ENCODE measurements at regions not wholly inside any gene's neighbourhood (a gene's known extent, or its start where the extent isn't known, plus 50 kb on each side); places are given as distances from the start of the nearest gene placed in this dataset.
A peak's percentile ranks its signal among the peaks of the same experiment; 100 is the strongest.
"Not testable (repeated sequence)": the region's sequence is repeated elsewhere in the genome, so short reads cannot be mapped to it uniquely, and the experiment has no call there.

DNA sequence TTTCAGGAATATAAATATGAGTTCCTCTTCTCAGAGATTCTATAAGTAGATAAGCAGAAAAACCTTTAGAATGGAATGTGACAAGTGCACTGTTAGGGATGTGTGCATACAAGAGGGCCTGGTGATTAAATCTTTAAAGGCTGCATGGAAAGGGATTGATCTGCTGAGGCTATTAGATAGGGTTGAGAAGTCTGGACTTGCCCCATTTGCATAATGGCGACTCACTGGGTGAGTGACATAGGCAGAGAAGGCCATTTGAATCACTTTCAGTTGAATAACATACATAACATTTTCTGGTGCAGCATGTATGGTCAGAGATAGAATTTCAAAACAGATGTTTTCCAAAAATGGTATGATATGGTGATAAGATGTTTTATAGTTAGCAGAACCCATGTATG is 156.9 kb downstream of the ZNF621 start:
- Histone ChIP-seq H3K27ac (no peak overlapping the region), H3K9me3 (no peaks in the 10 kb centered on the region), H3K36me3 (no peaks in the 10 kb centered on the region), H3K27me3 (no peaks in the 10 kb centered on the region), H3K4me3 (no peak overlapping the region), H3K4me1 (no peaks in the 10 kb centered on the region)
- intact Hi-C loops (cut with DNase I): no loop called here
- TF ChIP-seq POLR2A (IDR thresholded peaks at IDR 0.05) (no peak), POLR2AphosphoS5 (IDR thresholded peaks at IDR 0.05; ENCODE audit: insufficient read depth in 1 of 2, low read depth in 1 of 2) (no peak), CTCF (IDR thresholded peaks at IDR 0.05) (no peak)
- DNase-seq (ENCODE audit: extremely low spot score in 2 of 2): no peak

- intact Hi-C loops (cut with DNase I): no loop called here
- Histone ChIP-seq H3K4me3 (no peak overlapping the region), H3K27me3 (no peaks in the 10 kb centered on the region)
These were observed 165.1 kb downstream of the ZNF621 start for GRCh38 chr3:40689837-40690236.

GRCh38 chr3:40690749-40691451 is 166.1 kb downstream of the ZNF621 start:
- no peak for TF ChIP-seq POLR2A (IDR thresholded peaks at IDR 0.05)
- peak; percentile 12 to 19 for TF ChIP-seq POLR2AphosphoS5 (IDR thresholded peaks at IDR 0.05; ENCODE audit: insufficient read depth in 1 of 2, low read depth in 1 of 2)
- intact Hi-C loops (cut with DNase I): no loop called here
- peak overlapping the region; percentile 48 for H3K27ac ChIP-seq

More at GRCh38 chr3:40689837-40690236, 165.1 kb downstream of the ZNF621 start:
- Histone ChIP-seq H3K36me3 (no peaks in the 10 kb centered on the region), H3K4me1 (peaks cover 19% of the 10 kb centered on the region), H3K27ac (no peak overlapping the region), H3K9me3 (no peaks in the 10 kb centered on the region)
- DNase-seq (ENCODE audit: extremely low spot score in 2 of 2): no peak
- TF ChIP-seq POLR2A (IDR thresholded peaks at IDR 0.05) (no peak), POLR2AphosphoS5 (IDR thresholded peaks at IDR 0.05; ENCODE audit: insufficient read depth in 1 of 2, low read depth in 1 of 2) (no peak), CTCF (IDR thresholded peaks at IDR 0.05) (no peak)

DNA sequence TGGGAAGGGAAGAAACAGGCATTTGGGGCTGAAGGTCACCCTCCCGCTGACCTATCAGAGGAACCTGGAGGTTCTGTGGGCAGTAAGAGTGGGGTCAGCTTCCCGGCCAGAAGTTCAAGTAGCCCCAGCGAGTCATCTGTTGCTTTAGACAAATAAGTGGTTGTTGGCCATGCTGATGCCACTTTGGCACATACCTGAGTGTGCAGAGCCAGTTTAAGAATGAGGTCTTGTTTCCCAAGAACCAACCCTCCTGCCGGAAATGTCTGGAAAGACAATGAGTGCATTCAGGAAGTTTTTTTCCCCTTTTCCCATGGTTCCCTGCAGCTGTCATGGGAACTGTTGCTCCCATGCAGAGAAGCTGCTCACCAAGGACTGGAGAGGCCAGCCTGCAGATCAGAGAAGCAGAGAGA is 166.7 kb downstream of the ZNF621 start:
- Histone ChIP-seq H3K27ac (peak overlapping the region; percentile 48), H3K27me3 (no peaks in the 10 kb centered on the region), H3K9me3 (no peaks in the 10 kb centered on the region), H3K4me1 (peaks cover 19% of the 10 kb centered on the region), H3K36me3 (no peaks in the 10 kb centered on the region), H3K4me3 (no peak overlapping the region)
- no peak for TF ChIP-seq POLR2AphosphoS5 (IDR thresholded peaks at IDR 0.05; ENCODE audit: insufficient read depth in 1 of 2, low read depth in 1 of 2)
- TF ChIP-seq POLR2A (IDR thresholded peaks at IDR 0.05): no peak
- TF ChIP-seq CTCF (IDR thresholded peaks at IDR 0.05): no peak
- intact Hi-C loops (cut with DNase I): no loop called here
- DNase-seq (ENCODE audit: extremely low spot score in 2 of 2): no peak

More at GRCh38 chr3:40690749-40691451, 166.1 kb downstream of the ZNF621 start:
- no peaks in the 10 kb centered on the region for H3K27me3 ChIP-seq
- H3K36me3 ChIP-seq: no peaks in the 10 kb centered on the region
- H3K9me3 ChIP-seq: no peaks in the 10 kb centered on the region
- DNase-seq (ENCODE audit: extremely low spot score in 2 of 2): no peak
- H3K4me1 ChIP-seq: peaks cover 19% of the 10 kb centered on the region
- H3K4me3 ChIP-seq: no peak overlapping the region

- H3K4me3 ChIP-seq: no peak overlapping the region
- no peak overlapping the region for H3K27ac ChIP-seq
- TF ChIP-seq POLR2AphosphoS5 (IDR thresholded peaks at IDR 0.05; ENCODE audit: insufficient read depth in 1 of 2, low read depth in 1 of 2) (no peak), CTCF (IDR thresholded peaks at IDR 0.05) (no peak), POLR2A (IDR thresholded peaks at IDR 0.05) (no peak)
- no peaks in the 10 kb centered on the region for H3K9me3 ChIP-seq
- peaks cover 12% of the 10 kb centered on the region for H3K4me1 ChIP-seq
- H3K36me3 ChIP-seq: no peaks in the 10 kb centered on the region
- no peaks in the 10 kb centered on the region for H3K27me3 ChIP-seq
- no peak for DNase-seq (ENCODE audit: extremely low spot score in 2 of 2)
- intact Hi-C loops (cut with DNase I): no loop called here
These were observed 171.1 kb downstream of the ZNF621 start for GRCh38 chr3:40695848-40696247.

DNA sequence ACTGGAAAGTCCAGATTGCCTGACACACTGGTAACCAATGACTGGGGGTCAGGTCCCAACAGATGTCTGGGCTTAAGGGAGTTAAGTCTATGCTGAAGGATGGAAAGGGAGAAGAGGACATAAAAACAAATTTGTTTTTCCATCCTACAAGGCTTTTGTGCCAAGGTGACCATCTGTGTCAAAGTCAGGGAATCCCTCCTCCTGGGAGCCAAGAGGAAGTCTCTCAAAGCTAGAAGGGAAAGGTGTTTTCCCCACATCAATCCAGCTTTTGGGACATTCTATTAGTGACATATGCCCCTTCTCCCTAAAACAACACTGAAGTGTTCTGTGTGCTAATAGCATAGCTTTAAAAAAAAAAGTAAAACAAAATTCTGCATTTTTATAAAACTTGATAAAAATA is 173.9 kb downstream of the ZNF621 start:
- intact Hi-C loops (cut with DNase I); H3K9me3 ChIP-seq; H3K4me1 ChIP-seq; H3K27me3 ChIP-seq; H3K4me3 ChIP-seq; H3K27ac ChIP-seq; DNase-seq (ENCODE audit: extremely low spot score in 2 of 2); H3K36me3 ChIP-seq: not testable (repeated sequence)
